PFSK-1 (cell line): ENCODE measurements at regions not wholly inside any gene's neighbourhood (a gene's known extent, or its start where the extent isn't known, plus 50 kb on each side); places are given as distances from the start of the nearest gene placed in this dataset.

Experiments
- POLR2AphosphoS5 ChIP-seq: IDR thresholded peaks from 2 replicates; pipeline ENCODE4 v1.6.1; 2012; ENCODE audit warnings: low read depth, mild to moderate bottlenecking, control low read depth, low read length, moderate library complexity
- TAF1 ChIP-seq: IDR thresholded peaks from 2 replicates; pipeline ENCODE4 v1.6.1; 2012; ENCODE audit warnings: low read length, control low read depth, borderline replicate concordance; ENCODE audit not compliant: insufficient read depth
- TF ChIP-seq, protein P1 (sequence below), 2 experiments: IDR thresholded peaks; 2 replicates each; pipeline versions ENCODE4 v1.6.1 to v1.8.0; 2011 to 2012; ENCODE audit warnings: low read depth in 2 of 2, low read length in 2 of 2, control low read depth in 1 of 2, inconsistent platforms in 1 of 2, mild to moderate bottlenecking in 1 of 2, moderate library complexity in 1 of 2; ENCODE audit not compliant: insufficient read depth in 1 of 2

DNA sequence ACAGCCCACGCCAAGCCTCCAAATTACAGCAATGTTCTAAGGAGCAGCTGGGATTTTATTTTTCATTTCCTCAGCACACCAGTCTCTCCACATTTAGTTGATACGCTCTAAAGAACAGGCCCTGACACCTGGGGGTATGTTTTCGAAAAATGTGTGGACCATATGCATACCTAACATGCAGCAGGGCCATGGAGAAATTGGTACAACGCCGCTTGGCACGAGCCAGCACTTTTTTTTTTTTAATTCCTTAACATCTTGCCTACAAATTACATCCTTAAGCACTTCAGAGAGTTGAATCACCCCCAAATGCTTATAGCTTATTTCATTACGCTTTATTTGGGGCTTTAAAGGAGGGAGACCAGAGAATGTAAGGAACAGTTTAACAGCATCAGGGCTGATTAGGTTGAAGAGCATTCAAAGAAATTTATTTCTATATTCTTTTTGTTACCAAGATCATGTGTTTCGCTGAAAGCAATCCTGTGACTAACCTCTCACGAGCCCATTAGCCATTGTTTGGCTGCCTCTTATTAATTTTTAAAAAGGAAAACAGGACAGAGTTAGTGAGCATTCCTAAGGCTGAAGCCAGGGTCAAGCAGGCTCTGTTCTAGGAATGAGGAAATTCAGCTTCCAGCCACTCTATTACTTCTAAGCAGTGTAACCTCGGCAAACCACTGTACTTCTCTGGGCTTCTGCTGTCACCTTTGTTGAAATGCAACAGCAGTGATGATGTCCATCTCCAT lies 173.8 kb downstream of the ACTL7B start:
- TF ChIP-seq TAF1 (no peak), POLR2AphosphoS5 (no peak)
- TF ChIP-seq, protein P1, sequence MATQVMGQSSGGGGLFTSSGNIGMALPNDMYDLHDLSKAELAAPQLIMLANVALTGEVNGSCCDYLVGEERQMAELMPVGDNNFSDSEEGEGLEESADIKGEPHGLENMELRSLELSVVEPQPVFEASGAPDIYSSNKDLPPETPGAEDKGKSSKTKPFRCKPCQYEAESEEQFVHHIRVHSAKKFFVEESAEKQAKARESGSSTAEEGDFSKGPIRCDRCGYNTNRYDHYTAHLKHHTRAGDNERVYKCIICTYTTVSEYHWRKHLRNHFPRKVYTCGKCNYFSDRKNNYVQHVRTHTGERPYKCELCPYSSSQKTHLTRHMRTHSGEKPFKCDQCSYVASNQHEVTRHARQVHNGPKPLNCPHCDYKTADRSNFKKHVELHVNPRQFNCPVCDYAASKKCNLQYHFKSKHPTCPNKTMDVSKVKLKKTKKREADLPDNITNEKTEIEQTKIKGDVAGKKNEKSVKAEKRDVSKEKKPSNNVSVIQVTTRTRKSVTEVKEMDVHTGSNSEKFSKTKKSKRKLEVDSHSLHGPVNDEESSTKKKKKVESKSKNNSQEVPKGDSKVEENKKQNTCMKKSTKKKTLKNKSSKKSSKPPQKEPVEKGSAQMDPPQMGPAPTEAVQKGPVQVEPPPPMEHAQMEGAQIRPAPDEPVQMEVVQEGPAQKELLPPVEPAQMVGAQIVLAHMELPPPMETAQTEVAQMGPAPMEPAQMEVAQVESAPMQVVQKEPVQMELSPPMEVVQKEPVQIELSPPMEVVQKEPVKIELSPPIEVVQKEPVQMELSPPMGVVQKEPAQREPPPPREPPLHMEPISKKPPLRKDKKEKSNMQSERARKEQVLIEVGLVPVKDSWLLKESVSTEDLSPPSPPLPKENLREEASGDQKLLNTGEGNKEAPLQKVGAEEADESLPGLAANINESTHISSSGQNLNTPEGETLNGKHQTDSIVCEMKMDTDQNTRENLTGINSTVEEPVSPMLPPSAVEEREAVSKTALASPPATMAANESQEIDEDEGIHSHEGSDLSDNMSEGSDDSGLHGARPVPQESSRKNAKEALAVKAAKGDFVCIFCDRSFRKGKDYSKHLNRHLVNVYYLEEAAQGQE (IDR thresholded peaks at IDR 0.05; ENCODE audit: insufficient read depth in 1 of 2, low read depth in 2 of 2, low read length in 2 of 2), result no peak
